ENCODE measurements at regions not wholly inside any gene's neighbourhood (a gene's known extent, or its start where the extent isn't known, plus 50 kb on each side); places are given as distances from the start of the nearest gene placed in this dataset.
"Not testable (repeated sequence)": the region's sequence is repeated elsewhere in the genome, so short reads cannot be mapped to it uniquely, and the experiment has no call there.

DNA sequence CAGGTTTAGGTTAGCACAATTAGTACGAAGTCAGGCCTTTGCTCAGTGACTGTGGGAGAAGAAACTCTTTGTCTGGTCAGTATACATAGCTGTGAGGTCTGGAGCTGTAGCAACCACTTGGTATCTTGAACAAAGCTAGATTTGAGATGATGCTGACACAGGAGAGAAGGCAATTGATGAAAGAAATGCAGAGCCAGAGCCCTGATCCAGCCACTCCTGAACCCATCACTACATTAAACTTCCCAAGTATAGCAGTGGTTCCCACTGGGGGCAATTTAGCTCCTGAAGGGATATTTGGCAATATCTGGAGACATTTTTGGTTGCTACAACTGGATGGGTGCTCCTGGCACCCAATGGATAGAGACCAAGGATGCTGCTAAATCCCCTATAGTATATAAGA lies 143.9 kb upstream of the SPRED2 start:
- DNase-seq, result no peak

DNA sequence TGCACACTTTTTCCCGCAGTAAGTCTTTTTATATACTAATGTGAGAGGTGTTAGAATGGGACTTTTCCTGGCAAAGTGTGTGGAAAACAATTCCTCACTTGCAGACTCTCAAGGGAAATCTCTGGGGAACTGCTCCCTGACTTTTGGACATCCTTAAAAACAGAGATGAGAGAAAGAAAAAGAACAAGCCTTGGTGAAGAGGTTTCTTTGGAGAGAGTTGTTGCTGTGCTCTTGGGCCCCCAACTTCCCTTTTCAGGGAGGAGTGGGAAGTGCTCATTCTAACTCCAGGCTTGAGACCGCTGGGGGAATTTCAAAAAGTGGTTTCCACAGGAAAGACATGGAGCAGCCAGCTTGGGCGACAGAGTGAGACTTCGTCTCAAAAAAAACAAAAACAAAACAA lies 142.6 kb upstream of the SPRED2 start:
- DNase-seq, result peak in 2 of 51 donors; percentile 2

DNA sequence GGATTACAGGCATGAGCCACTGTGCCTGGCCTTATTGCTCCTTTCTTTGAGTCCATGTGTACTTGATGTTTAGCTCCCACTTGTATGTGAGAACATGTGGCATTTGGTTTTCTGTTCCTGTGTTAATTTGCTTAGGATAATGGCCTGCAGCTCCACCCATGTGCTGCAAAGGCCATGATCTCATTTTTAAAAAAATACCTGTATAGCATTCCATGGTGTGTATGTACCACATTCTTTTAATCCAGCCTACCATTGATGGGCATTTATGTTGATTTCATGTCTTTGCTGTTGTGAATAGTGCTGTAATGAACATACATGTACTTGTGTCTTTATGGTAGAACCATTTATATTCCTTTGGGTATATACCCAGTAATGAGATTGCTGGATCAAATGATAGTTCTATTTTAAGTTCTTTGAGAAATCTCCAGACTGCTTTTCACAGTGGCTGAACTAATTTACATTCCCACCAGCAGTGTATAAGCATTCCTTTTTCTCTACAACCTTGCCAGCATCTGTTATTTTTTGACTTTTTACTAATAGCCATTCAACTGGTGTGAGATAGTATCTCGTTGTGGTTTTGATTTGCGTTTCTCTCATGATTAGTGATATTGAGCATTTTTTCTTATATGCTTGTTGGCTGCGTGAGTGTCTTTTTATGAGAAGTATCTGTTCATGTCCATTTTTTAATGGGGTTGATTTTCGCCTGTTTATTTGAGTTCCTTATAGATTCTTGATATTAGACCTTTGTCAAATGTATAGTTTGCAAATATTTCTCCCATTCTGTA lies 136.4 kb upstream of the SPRED2 start:
- DNase-seq, result not testable (repeated sequence)

DNA sequence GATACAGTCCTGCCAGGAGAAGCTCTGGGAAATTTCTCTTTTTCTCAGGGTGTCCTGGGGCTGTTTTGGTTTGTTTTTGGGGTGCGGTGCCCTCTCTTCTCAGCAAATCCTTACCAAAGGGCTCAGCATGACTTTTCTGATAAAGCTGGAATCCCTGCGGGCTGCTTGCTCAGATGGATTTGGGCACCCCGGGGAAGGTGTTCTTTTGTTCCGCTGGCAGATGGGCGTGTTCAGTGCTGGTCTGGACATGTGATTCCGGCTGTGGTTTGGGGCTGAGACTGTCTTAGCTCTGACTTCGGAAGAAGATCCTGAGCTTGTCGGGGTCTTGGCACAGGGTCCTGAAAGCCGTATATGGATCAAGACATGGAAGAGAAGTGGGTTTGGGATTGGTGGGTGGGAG lies 134.2 kb upstream of the SPRED2 start:
- DNase-seq, result no peak

DNA sequence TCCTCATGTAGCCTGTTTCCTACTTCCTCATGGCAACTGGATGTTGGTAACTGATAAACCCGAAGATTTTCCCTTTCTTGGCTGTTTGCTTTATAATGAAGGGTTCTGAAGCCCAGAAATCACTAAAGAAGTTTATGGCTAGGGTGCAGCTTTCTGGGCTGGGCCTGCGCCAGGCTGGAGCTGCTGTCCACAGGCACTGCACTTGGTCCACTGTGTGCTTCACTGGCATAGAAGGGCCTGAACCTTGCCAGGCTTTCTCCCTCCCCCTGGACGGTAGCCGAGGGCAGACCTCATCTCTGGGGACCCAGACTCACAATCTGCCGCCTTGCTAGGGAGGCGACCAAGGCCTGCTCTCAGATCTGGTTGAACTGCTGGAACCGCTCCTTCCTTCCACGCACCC lies 133.3 kb upstream of the SPRED2 start:
- peak in 1 of 51 donors; percentile 12 for DNase-seq

DNA sequence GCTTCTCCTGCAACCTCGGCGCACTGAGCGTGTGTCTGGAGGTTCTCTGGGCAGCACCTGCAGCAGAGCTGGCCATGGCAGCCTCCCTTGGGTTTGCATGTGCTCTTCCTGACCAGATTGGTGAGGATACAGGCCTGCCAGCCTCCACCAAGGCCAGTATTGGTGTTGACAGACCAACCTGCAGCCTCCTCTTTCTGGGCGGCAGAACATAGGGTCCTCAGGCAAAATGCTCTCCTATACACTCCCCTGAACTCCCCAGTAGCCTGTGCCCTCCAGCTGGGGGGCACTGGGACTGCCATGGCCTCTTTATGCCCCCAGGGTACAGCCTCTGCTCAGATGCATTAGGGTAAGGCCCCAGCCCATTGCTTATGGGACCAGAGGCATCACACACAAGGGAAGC lies 131.9 kb upstream of the SPRED2 start:
- DNase-seq, result no peak

DNA sequence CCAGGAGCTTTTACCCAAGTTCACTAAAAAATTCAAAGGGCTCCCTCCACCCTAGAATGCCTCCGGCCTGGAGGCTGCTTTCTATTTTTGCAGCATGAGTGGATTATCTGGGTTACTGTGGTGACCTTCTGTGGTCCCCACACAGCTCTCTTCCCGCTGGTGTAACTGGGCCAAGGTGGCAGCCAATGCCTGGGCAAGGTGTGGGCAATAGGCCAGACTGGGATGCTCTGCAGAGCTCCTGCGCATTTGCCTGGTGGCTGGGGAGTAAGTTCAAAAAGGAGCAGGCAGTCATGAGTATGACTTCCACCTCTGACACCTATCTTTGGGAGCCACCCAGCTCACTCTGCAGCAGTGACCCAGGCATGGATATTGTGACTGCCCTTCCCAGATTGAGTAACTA lies 130.5 kb upstream of the SPRED2 start:
- no peak for DNase-seq

DNA sequence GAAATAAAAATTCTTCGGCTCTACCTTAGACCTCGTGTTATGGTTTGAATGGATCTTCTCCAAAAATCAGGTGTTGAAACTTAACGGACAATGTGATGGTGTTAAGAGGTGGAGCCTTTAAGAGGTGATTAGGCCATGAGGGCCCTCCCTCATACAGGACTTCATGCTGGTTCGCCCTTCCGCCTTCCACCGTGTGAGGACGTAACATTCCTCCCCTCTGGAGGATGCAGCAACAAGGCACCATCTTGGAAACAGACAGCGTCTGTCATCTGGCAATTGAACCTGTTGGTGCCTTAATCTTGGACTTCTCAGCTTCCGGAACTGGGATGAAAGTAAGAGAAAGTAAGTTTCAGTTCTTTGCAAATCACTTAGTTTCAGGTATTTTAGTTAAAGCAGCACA lies 126.3 kb upstream of the SPRED2 start:
- DNase-seq, result no peak

DNA sequence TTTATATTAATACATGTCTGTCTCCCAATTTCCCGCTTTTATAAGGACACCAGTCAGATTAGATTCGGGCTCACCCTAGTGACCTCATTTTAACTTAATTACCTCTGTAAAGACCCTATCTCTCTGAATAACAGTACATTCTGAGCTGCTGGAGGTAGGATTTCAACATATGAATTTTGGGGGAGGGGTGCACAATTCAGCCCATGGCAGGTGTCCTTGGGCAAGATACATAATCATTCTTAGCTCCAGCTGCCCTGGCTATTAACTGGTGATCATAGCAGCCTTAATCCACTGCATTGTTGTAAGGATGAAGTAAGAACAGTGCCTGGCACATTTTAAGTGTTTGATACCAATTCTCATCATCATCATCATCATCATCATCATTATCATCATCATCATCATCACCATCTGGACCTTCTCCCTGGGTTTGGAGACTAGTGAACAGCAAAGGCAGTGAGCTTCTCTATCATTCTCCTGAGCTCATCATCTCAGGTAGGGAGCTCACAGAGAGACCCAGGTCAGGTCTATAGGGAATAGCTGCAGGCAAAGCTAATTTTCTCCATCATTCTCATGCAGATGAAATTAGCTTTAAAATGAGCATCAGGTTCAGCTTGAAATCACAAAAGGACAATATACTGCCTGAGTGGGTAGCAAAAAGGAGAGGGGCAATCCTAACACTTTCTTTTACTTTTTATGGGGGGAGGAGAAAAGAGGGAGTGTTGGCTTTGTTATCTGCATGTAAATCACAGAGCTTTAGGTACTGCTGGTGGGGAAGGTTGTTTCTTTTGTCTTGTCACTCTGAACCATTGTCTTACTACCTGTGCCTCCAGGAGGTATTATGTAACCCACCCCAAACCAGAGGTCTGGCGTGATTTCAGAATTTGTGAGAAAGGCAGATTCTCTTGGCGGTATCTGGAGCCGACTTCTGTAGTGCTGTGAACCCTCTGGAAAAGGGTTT lies 125.5 kb upstream of the SPRED2 start:
- no peak for DNase-seq

DNA sequence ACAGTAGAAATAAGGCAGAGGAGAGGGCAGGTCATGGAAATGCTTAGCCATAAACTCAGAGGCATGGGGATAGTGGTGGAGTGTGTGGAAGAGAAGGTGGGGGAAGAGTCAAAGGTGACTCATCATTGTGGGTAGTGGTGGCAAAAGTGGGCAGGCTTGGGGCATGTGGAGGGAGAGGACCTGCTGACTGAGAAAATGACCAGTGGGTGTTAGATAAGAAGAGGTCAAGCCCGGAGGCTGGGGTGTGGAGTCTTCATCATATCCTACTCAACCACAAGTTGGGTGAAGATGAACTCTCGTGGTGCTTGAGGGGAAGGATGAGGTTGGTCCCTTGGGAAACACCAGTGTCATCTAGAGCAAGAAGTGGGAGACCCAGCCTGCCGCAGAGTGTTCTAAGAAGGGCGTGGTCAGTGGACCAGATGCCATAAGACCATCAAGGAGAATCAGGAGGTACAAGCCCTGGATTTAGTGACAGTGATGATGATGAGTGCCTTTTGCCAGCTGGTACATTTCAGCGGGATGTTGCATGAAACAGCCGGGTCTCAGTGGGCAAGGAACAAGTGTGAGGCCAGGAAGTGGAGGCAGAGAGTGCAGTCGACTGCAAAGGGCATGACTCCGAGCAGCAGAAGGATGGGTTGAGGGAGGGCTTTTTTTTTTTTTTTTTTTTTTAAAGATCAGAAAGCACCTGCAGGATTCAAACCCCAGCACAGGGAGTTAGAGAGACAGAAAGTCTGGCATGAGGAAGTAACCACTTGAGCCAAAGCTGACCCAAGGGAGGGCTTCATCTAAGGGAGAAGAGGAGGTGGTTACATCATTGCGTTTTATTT lies 122.6 kb upstream of the SPRED2 start:
- no peak for DNase-seq

DNA sequence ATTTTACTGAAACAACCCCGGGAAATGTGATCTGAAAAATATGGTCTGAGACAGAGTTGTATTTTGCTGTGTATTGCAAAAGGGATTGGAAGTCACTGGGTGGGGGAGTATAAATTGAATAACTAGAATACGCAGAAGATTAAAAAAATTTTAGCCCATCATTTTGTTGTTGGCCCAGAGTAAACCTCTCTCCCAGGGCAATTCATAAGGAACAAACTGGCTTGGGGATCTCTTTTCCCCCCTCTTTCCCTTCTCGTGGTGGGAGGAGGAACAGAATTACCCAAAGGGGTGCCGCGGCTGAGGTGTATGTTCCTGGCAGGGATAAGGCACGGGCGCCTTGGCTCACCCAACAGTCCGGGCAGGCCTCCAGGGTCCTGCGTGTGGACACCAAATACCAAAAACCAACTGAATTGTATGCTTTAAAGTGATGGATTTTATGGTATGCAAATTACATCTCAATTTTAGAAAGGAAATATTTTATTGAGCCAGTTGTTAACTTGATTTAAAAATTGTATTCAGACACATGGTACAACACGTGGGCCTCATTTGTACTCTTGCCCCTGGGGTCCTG lies 121.2 kb upstream of the SPRED2 start:
- no peak for DNase-seq

DNA sequence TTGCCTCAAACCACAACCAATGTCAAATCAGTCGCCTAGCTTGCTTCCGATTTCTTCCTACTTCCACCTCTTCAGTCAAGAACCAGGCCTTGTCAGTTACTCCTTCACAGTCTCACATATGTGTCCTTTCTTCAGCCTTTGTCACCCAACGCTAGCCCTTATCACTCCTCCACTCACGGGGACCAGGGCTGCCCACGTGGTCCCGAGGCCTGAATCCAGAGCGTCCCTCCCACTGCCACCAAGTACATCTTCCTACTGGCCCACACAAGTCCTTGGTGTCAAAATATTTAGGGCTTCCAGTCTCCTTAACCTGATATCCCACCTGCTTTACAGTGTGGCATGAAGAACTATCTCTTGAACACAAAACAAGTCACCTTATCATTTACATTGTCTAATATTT lies 119.1 kb upstream of the SPRED2 start:
- DNase-seq, result no peak

DNA sequence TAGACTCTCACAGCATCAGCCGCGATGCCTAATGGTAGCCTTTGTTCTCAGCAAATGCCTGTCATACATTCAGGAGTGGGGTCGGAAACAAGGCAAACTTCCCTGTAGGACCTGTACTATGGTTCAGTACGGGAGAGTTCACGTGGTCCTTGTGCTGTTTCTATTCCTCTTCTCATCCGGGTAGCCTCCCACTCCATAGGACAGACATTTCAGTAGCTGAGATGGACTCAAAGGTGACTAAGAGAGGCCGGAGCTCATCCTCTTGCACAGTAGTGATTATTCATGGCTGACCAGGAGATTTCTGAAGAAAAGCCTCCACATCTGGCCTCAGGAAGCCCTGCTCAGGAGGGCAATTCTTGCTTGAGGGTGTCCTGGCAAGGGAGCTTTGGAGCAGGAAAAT lies 117.8 kb upstream of the SPRED2 start:
- no peak for DNase-seq

DNA sequence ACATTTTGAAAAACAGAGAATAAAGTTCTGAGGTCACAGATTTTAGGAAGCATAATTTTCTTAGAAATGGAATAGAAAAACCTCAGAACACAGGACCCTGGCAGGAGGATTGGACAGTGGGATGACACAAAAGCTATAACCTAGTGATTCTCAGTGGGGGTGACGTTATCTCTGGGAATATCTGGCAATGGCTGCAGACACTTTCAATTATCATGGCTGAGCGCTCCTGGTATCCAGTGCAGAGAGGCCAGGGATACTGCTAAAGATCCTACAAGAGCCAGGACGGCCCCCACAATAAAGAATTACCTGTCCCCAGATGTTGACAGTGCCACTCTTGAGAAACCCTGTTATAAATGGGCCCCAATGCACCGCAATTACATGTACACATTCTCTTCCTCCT lies 117.2 kb upstream of the SPRED2 start:
- DNase-seq, result no peak

DNA sequence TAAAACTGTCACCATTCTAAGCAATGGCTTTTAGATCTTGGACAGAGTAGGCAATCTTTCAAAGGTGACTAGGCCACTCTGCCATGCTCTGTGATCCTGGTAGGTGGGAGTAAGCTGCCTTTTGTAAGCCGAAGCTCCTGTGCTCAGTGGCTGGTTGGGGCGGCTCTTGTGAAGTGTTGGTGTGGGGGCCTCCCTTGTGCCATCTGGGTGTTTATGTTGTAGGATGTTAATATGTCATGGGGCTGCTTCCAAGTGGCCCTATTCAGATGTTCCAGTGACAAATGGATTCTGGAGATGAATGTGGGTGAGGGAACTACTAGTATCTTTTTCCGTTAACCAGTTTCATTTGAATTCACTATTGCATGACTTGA lies 116.8 kb upstream of the SPRED2 start:
- no peak for DNase-seq

DNA sequence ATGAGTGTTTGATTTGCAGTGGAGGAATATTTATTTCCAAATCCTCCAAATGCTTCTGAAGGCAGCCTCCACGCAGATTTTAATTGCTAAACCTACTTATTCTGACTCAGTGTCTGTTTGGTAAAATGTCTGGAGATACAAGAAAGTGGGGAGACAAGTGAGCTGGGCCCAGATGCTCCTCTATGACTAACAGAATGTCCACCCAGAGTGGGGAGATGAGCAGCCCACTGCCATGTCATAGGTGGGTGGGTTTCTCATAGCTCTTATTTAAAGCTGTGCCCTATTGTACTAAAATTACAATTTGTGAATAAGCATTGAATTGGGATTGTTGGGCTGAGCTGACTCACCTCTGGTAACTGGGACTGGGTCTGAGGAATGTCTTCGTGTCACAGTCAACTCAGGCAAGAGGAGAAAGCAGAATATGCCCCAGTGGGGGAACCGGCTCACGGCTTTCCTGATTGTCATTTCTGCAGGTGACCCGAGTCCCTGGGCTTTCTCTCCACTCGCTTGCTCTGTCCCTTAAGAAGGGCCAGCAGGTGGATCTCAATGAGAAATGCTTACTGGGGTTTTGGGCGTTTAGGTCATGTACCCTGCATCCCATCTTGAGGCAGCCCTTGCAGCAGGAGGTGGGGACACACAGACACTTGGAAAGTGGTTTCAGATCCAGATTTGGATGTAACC lies 116.3 kb upstream of the SPRED2 start:
- DNase-seq, result peak in 2 of 51 donors; percentile 16 to 70

DNA sequence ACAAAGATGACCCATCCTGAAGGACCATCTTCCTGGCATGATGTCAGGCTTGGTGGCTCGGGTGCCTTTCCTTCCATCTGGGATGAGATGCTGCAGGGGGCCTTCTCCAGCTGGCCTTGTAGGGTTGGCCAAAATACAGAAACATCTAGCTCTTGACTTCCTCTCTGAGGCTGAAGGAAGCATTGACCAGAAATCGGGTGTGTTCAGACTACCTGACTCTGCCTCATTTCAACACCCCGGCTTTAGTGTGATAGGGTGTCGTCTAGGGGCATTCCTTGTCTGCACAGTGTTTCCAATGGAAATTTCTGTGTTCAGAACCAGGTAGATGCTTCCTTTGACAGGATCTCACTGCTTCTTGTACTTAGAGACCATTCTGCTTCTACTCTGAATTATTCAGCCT lies 115.7 kb upstream of the SPRED2 start:
- no peak for DNase-seq

DNA sequence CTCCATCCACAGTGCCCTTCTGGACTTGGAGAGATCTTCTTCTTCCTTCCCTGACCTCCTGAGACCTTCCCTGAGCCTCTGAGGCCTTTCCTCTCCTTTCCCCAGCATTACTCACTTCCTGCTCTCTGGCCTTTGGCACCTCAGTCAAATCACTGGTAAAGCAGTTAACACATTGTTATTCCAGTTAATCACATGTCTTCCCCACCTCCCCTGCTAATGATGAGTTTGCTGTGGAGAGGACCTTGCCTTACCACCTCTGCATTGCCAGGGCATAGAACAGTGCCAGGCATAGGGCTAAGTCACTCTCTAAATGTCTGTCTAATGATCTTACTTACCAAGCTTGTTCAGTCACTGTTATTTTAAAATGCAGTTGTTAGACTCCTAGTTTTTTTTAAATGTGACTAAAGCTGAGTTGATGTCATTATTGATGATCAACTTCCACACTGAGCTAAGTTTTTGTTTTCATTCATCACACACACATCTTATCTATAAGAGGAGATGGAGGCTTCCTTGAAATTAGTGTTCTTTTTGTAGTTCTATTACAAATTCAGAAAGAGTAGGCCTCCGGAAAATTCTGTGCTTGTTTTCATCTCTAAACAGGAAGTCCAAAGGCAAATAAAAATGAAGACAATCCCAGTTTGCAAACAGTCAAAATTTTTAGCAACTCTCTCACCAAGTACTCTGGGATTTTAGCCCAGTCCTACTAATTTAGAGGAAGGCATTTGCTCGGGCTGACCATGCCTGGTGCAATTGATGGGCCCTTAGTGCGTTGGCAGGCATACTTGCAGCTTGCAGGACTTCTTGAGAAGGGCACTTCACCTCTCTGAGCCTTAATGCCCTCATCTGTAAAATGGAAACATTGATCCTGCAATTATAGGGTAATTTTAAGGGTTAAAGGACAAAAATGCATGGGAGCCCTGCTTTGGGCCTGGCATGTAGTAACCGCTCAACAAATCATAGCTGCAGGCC lies 113.7 kb upstream of the SPRED2 start:
- DNase-seq, result no peak

DNA sequence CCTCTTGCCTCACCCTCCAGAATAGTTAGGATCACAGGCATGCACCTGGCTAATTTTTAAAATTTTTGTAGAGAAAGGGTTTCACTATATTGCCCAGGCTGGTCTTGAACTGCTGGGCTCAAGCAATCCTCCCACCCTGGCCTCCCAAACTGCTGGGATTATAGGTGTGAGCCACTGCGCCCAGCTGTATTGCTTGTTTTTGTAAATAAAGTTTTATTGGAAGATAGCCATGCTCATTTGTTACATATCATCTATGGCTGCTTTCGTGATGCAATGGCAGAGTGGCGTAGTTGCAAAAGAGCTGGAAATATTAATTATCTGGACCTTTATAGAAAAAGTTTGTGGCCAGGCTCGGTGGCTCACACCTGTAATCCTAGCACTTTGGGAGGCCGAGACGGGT lies 109.4 kb upstream of the SPRED2 start:
- DNase-seq, result no peak

DNA sequence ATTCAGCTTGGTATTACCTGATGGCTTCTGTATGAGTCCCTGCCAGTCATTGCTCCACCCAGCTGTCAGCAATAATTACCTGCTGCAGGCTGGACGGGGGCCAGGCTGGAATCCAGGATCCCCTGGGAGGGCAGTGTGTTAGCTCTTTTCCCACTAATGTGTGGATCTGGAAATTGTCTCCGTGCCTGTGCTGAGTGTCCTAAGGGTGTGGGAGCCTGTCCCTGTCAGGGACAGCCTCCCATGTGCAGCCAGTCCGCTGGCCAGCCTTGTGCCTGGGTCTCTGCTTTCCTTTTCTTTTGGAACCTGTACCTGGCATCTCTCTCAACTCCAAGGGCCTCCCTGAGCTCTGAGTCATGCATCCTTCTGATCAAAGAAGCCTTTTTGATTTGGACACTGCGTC lies 107.2 kb upstream of the SPRED2 start:
- no peak for DNase-seq

Measured in hypothalamus (tissue), 51 donors.